ENCODE measurements at regions not wholly inside any gene's neighbourhood (a gene's known extent, or its start where the extent isn't known, plus 50 kb on each side); places are given as distances from the start of the nearest gene placed in this dataset.

DNA sequence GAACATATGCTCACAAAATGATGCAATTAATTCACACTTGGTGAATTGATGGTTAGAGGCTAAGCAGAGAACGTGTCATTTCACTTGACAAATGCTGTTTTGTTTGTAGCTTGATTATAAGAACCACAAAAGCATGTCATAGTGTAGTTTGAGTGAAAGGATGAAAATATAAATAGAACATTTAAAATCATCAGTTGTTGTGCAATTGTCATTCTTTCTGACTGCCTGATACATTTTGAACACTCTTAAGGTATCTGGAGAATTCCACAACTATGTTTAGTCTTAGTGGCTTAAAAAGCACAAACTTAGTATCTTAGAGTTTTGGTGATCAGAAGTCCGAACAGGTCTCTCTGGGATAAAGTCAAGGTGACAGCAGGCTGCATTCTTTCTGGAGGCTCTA lies 129.4 kb downstream of the BASP1 start:
- no peaks in the 10 kb centered on the region for H3K79me1 ChIP-seq (replicated peaks; ENCODE audit: low read length, poor library complexity, severe bottlenecking)
- 77% methylated on average over 2 of the region's 2 CpGs for WGBS
- H3K4ac ChIP-seq (ENCODE audit: low read depth in 1 of 2, low read length in 2 of 2): no peak overlapping the region
- H3K27me3 ChIP-seq (ENCODE audit: control insufficient read depth in 1 of 2, insufficient read depth in 1 of 2, low read length in 2 of 2): no peaks in the 10 kb centered on the region
- H3K36me3 ChIP-seq (ENCODE audit: control insufficient read depth in 1 of 2, insufficient read depth in 2 of 2, low read depth in 1 of 2, low read length in 2 of 2): no peaks in the 10 kb centered on the region
- H4K8ac ChIP-seq (ENCODE audit: low read length): no peak overlapping the region
- H2BK120ac ChIP-seq (ENCODE audit: low read depth, low read length): no peak overlapping the region
- H2BK15ac ChIP-seq (ENCODE audit: low read depth, poor library complexity, severe bottlenecking): no peak overlapping the region
- H3K14ac ChIP-seq (ENCODE audit: low read length in 2 of 2): no peak overlapping the region
- no peak overlapping the region for H3K27ac ChIP-seq (ENCODE audit: low read length, poor library complexity, severe bottlenecking)
- no peak overlapping the region for H3K18ac ChIP-seq (ENCODE audit: low read depth in 1 of 2, low read length in 2 of 2)
- no peak overlapping the region for H2BK12ac ChIP-seq (ENCODE audit: low read length in 2 of 2)
- no peak overlapping the region for H3K4me3 ChIP-seq (ENCODE audit: insufficient read depth in 1 of 2, low read depth in 1 of 2, low read length in 2 of 2)
- no peak overlapping the region for H3K9ac ChIP-seq (ENCODE audit: low read length)
- no peak overlapping the region for H2BK5ac ChIP-seq (ENCODE audit: low read depth, low read length, poor library complexity, severe bottlenecking)
- no peak overlapping the region for H2AFZ ChIP-seq (ENCODE audit: low read depth, low read length)
- no peak overlapping the region for H3K23ac ChIP-seq (ENCODE audit: low read length in 2 of 2)
- H2AK5ac ChIP-seq (ENCODE audit: low read length, severe bottlenecking): no peak overlapping the region
- no peak overlapping the region for H4K91ac ChIP-seq (ENCODE audit: low read length)
- H3K4me1 ChIP-seq (ENCODE audit: control insufficient read depth, insufficient read depth, low read depth, low read length): no peaks in the 10 kb centered on the region
- H3K4me2 ChIP-seq (ENCODE audit: low read length, poor library complexity, severe bottlenecking): no peak overlapping the region
- no peaks in the 10 kb centered on the region for H3K9me3 ChIP-seq (ENCODE audit: control insufficient read depth, low read length)
- no peak for DNase-seq

DNA sequence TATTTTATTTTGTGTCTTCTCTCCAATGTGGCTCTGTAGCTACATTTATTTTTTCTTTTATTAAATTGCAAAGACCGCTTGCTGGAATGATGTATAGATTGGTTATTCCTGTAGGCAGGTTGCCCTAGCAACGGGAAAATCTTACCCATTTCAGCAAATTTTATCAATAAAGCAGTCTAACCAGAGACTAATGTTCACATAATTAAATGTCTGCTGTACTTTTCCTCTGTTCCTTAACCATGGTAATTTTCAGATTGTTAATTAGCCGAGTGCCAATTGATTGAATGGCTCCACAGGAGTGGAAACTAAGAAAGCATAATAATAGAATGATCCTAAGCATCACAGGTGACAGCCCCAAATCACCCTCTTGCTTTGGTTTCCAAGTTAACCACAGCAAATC lies 134.8 kb downstream of the BASP1 start:
- H3K4me3 ChIP-seq (ENCODE audit: insufficient read depth in 1 of 2, low read depth in 1 of 2, low read length in 2 of 2): no peak overlapping the region

DNA sequence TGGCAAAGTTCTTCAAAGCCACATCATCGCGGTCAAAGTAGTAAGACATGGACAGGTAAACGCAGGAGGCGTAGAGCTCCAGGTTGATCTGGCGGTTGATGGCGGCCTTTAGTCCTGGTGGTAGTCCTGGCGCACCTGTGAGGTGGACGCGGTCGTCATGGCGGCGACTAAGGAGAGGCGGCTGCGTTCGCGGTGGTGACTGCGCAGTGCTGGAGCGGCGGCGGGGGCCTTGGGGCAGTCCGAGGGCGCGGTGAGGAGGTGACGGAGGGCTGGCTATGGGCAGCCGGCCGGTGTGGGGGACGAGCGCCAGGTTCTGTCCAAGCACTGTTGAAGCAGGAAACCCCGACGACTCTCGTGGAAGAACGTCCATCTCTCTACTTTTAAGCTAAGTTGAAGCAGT lies 136.8 kb downstream of the BASP1 start:
- Histone ChIP-seq H2BK120ac (ENCODE audit: low read depth, low read length) (no peak overlapping the region), H3K27ac (ENCODE audit: low read length, poor library complexity, severe bottlenecking) (no peak overlapping the region), H2AFZ (ENCODE audit: low read depth, low read length) (no peak overlapping the region), H2AK5ac (ENCODE audit: low read length, severe bottlenecking) (no peak overlapping the region), H2BK12ac (ENCODE audit: low read length in 2 of 2) (no peak overlapping the region), H3K27me3 (ENCODE audit: control insufficient read depth in 1 of 2, insufficient read depth in 1 of 2, low read length in 2 of 2) (no peaks in the 10 kb centered on the region), H3K23ac (ENCODE audit: low read length in 2 of 2) (no peak overlapping the region), H3K79me1 (replicated peaks; ENCODE audit: low read length, poor library complexity, severe bottlenecking) (no peaks in the 10 kb centered on the region), H3K9ac (ENCODE audit: low read length) (no peak overlapping the region), H3K9me3 (ENCODE audit: control insufficient read depth, low read length) (peaks cover 6% of the 10 kb centered on the region), H3K4me2 (ENCODE audit: low read length, poor library complexity, severe bottlenecking) (no peak overlapping the region), H3K4me1 (ENCODE audit: control insufficient read depth, insufficient read depth, low read depth, low read length) (no peaks in the 10 kb centered on the region), H2BK15ac (ENCODE audit: low read depth, poor library complexity, severe bottlenecking) (no peak overlapping the region), H4K91ac (ENCODE audit: low read length) (no peak overlapping the region), H3K14ac (ENCODE audit: low read length in 2 of 2) (peak overlapping the region in 1 of 2 experiments; percentile 65), H4K8ac (ENCODE audit: low read length) (no peak overlapping the region), H3K18ac (ENCODE audit: low read depth in 1 of 2, low read length in 2 of 2) (peak overlapping the region in 1 of 2 experiments; percentile 48), H2BK5ac (ENCODE audit: low read depth, low read length, poor library complexity, severe bottlenecking) (no peak overlapping the region), H3K36me3 (ENCODE audit: control insufficient read depth in 1 of 2, insufficient read depth in 2 of 2, low read depth in 1 of 2, low read length in 2 of 2) (no peaks in the 10 kb centered on the region), H3K4me3 (ENCODE audit: insufficient read depth in 1 of 2, low read depth in 1 of 2, low read length in 2 of 2) (no peak overlapping the region), H3K4ac (ENCODE audit: low read depth in 1 of 2, low read length in 2 of 2) (no peak overlapping the region)
- 97% methylated on average over 32 of the region's 32 CpGs for WGBS
- DNase-seq: no peak

More for the DNA sequence above, 134.8 kb downstream of the BASP1 start:
- Histone ChIP-seq H3K18ac (ENCODE audit: low read depth in 1 of 2, low read length in 2 of 2) (no peak overlapping the region), H2BK15ac (ENCODE audit: low read depth, poor library complexity, severe bottlenecking) (no peak overlapping the region), H3K27ac (ENCODE audit: low read length, poor library complexity, severe bottlenecking) (no peak overlapping the region), H3K14ac (ENCODE audit: low read length in 2 of 2) (no peak overlapping the region), H2BK120ac (ENCODE audit: low read depth, low read length) (no peak overlapping the region), H3K9ac (ENCODE audit: low read length) (no peak overlapping the region), H3K23ac (ENCODE audit: low read length in 2 of 2) (no peak overlapping the region), H3K79me1 (replicated peaks; ENCODE audit: low read length, poor library complexity, severe bottlenecking) (no peaks in the 10 kb centered on the region), H3K4me1 (ENCODE audit: control insufficient read depth, insufficient read depth, low read depth, low read length) (no peaks in the 10 kb centered on the region), H3K9me3 (ENCODE audit: control insufficient read depth, low read length) (peaks cover 1% of the 10 kb centered on the region), H4K91ac (ENCODE audit: low read length) (no peak overlapping the region), H2BK12ac (ENCODE audit: low read length in 2 of 2) (no peak overlapping the region), H3K4me2 (ENCODE audit: low read length, poor library complexity, severe bottlenecking) (no peak overlapping the region), H3K27me3 (ENCODE audit: control insufficient read depth in 1 of 2, insufficient read depth in 1 of 2, low read length in 2 of 2) (no peaks in the 10 kb centered on the region), H4K8ac (ENCODE audit: low read length) (no peak overlapping the region), H2AK5ac (ENCODE audit: low read length, severe bottlenecking) (no peak overlapping the region), H3K4ac (ENCODE audit: low read depth in 1 of 2, low read length in 2 of 2) (no peak overlapping the region), H3K36me3 (ENCODE audit: control insufficient read depth in 1 of 2, insufficient read depth in 2 of 2, low read depth in 1 of 2, low read length in 2 of 2) (no peaks in the 10 kb centered on the region), H2AFZ (ENCODE audit: low read depth, low read length) (no peak overlapping the region), H2BK5ac (ENCODE audit: low read depth, low read length, poor library complexity, severe bottlenecking) (no peak overlapping the region)
- 75% methylated on average over 1 of the region's 3 CpGs for WGBS
- no peak for DNase-seq

DNA sequence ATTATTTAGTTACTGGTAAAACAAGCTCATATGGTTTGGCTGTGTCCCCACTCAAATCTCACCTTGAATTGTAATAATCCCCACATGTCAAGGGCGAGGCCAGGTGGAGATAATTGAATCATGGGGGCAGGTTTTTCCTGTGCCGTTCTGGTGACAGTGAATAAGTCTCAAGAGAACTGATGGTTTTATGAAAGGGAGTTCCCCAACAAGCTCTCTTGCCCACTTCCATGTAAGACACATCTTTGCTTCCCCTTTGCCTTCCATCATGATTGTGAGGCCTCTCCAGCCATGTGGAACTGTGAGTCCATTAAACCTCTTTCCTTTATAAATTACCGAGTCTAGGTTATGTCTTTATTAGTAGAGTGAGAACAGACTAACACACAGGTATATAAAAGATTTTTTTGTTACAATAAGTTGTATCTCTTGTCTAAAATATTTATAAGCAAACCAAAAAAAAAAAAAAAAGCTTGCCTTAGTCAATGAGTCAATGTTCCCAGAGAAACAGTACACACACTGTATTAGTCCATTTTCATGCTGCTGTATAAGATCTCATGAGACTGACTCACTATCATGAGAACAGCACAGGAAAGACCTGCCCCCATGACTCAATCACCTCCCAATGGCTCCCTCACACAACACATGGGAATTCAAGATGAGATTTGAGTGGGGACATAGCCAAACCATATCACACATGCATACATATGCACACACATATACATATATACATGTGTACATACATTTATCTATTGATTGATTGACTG lies 138.3 kb downstream of the BASP1 start:
- Histone ChIP-seq H3K18ac (ENCODE audit: low read depth in 1 of 2, low read length in 2 of 2) (no peak overlapping the region), H4K91ac (ENCODE audit: low read length) (no peak overlapping the region), H3K4ac (ENCODE audit: low read depth in 1 of 2, low read length in 2 of 2) (no peak overlapping the region), H3K14ac (ENCODE audit: low read length in 2 of 2) (no peak overlapping the region), H3K27me3 (ENCODE audit: control insufficient read depth in 1 of 2, insufficient read depth in 1 of 2, low read length in 2 of 2) (no peaks in the 10 kb centered on the region), H3K9ac (ENCODE audit: low read length) (peak overlapping the region; percentile 75), H2BK12ac (ENCODE audit: low read length in 2 of 2) (no peak overlapping the region), H3K9me3 (ENCODE audit: control insufficient read depth, low read length) (peaks cover 6% of the 10 kb centered on the region), H2BK120ac (ENCODE audit: low read depth, low read length) (no peak overlapping the region), H2AK5ac (ENCODE audit: low read length, severe bottlenecking) (no peak overlapping the region), H3K4me1 (ENCODE audit: control insufficient read depth, insufficient read depth, low read depth, low read length) (no peaks in the 10 kb centered on the region), H3K4me2 (ENCODE audit: low read length, poor library complexity, severe bottlenecking) (no peak overlapping the region), H3K79me1 (replicated peaks; ENCODE audit: low read length, poor library complexity, severe bottlenecking) (no peaks in the 10 kb centered on the region), H3K23ac (ENCODE audit: low read length in 2 of 2) (no peak overlapping the region), H3K27ac (ENCODE audit: low read length, poor library complexity, severe bottlenecking) (no peak overlapping the region), H4K8ac (ENCODE audit: low read length) (no peak overlapping the region), H3K4me3 (ENCODE audit: insufficient read depth in 1 of 2, low read depth in 1 of 2, low read length in 2 of 2) (no peak overlapping the region), H3K36me3 (ENCODE audit: control insufficient read depth in 1 of 2, insufficient read depth in 2 of 2, low read depth in 1 of 2, low read length in 2 of 2) (no peaks in the 10 kb centered on the region), H2BK5ac (ENCODE audit: low read depth, low read length, poor library complexity, severe bottlenecking) (no peak overlapping the region), H2AFZ (ENCODE audit: low read depth, low read length) (no peak overlapping the region), H2BK15ac (ENCODE audit: low read depth, poor library complexity, severe bottlenecking) (no peak overlapping the region)
- WGBS: 100% methylated on average over 1 of the region's 3 CpGs
- peak; percentile 92 for DNase-seq

Measured in mesenchymal stem cell (in vitro differentiated cells and primary cell).